H1 (cell line): ENCODE measurements at regions not wholly inside any gene's neighbourhood (a gene's known extent, or its start where the extent isn't known, plus 50 kb on each side); places are given as distances from the start of the nearest gene placed in this dataset.

Source experiments
- CTCF ChIA-PET: fragments of 300-600 bp; sonication (Branson Sonifier 250); formaldehyde crosslinking; loops from one replicate; lab custom pipeline; 2021; ENCODE audit not compliant: partially characterized antibody; lab: Charles Lee
- POLR2A ChIA-PET: fragments of 300-600 bp; sonication (Branson Sonifier 250); formaldehyde crosslinking; loops from one replicate; lab custom pipeline; 2021; ENCODE audit warnings: inconsistent platforms; ENCODE audit not compliant: partially characterized antibody; lab: Charles Lee
- DNase-seq, 2 experiments: peaks; one replicate each; pipeline versions ENCODE4 v3.0.0 to v3.0.0-alpha.2; 2010 to 2022; ENCODE audit warnings: low spot score in 2 of 2, low read depth in 1 of 2, mixed read lengths in 1 of 2
- FAIRE-seq: peaks from 2 replicates; lab custom pipeline; 2011; peaks lifted over from hg19 to GRCh38; lab: Jason Lieb, UNC
- H2AFZ ChIP-seq: 2 replicates; pipeline ENCODE4 v1.8.1; 2012; ENCODE audit warnings: low read length, inconsistent platforms
- H2AK5ac ChIP-seq: 2 replicates; pipeline ENCODE4 v1.6.1; 2013; ENCODE audit warnings: low read depth, low read length
- H2BK120ac ChIP-seq: replicated peaks from 2 replicates; pipeline ENCODE3; 2013; ENCODE audit warnings: low read depth, low read length, inconsistent platforms
- H2BK12ac ChIP-seq: 2 replicates; pipeline ENCODE4 v1.6.1; 2013; ENCODE audit warnings: low read depth, low read length
- H2BK15ac ChIP-seq: 2 replicates; pipeline ENCODE4 v1.6.1; 2013; ENCODE audit warnings: low read length
- H2BK20ac ChIP-seq: 2 replicates; pipeline ENCODE4 v1.6.1; 2013; ENCODE audit warnings: low read length
- H2BK5ac ChIP-seq: 2 replicates; pipeline ENCODE4 v1.6.1; 2013; ENCODE audit warnings: low read depth, low read length
- H3K14ac ChIP-seq: 2 replicates; pipeline ENCODE4 v1.6.1; 2013; ENCODE audit warnings: inconsistent platforms; ENCODE audit not compliant: insufficient read length
- H3K18ac ChIP-seq: 2 replicates; pipeline ENCODE4 v1.6.1; 2013; ENCODE audit warnings: low read length; ENCODE audit errors: extremely low read depth
- H3K23ac ChIP-seq: 2 replicates; pipeline ENCODE4 v1.6.1; 2013; ENCODE audit warnings: inconsistent platforms; ENCODE audit not compliant: insufficient read length
- H3K23me2 ChIP-seq: 2 replicates; pipeline ENCODE4 v1.6.1; 2013; ENCODE audit warnings: low read depth, low read length
- H3K27ac ChIP-seq: 2 replicates; pipeline ENCODE4 v1.6.1; 2011; ENCODE audit warnings: low read depth, low read length, inconsistent platforms
- H3K27me3 ChIP-seq, 4 experiments: replicated peaks in 1 of 4; 1 replicate in 1 of 4; 2 replicates in 3 of 4; pipeline versions ENCODE4 v1.6.1 to v1.8.1; 2011 to 2013; ENCODE audit warnings: low read length in 3 of 4, mild to moderate bottlenecking in 3 of 4, inconsistent platforms in 2 of 4, mixed read lengths in 2 of 4, moderate library complexity in 1 of 4; ENCODE audit not compliant: control insufficient read depth in 3 of 4, insufficient read depth in 3 of 4; ENCODE audit errors: extremely low read depth in 1 of 4
- H3K36me3 ChIP-seq, 4 experiments: 2 replicates each; pipeline versions ENCODE4 v1.6.1 to v1.8.1; 2011 to 2013; ENCODE audit warnings: mild to moderate bottlenecking in 4 of 4, low read length in 3 of 4, moderate library complexity in 2 of 4, control low read depth in 1 of 4, inconsistent platforms in 1 of 4; ENCODE audit not compliant: insufficient read depth in 4 of 4, control insufficient read depth in 2 of 4
- H3K4ac ChIP-seq: replicated peaks from 2 replicates; pipeline ENCODE3; 2013; ENCODE audit warnings: low read length, low read depth, mixed read lengths, inconsistent platforms; ENCODE audit not compliant: insufficient read length
- H3K4me1 ChIP-seq, 4 experiments: replicated peaks in 1 of 4; 1 replicate in 1 of 4; 2 replicates in 3 of 4; pipeline versions ENCODE4 v1.6.1 to v1.8.1; 2011 to 2013; ENCODE audit warnings: low read length in 3 of 4, inconsistent platforms in 2 of 4, mixed read lengths in 1 of 4; ENCODE audit not compliant: insufficient read depth in 4 of 4, control insufficient read depth in 3 of 4
- H3K4me2 ChIP-seq, 2 experiments: 2 replicates each; pipeline versions ENCODE4 v1.6.1 to v1.8.1; 2011 to 2013; ENCODE audit warnings: low read depth in 2 of 2, low read length in 2 of 2, control low read depth in 1 of 2, inconsistent platforms in 1 of 2, mild to moderate bottlenecking in 1 of 2; ENCODE audit not compliant: insufficient read depth in 1 of 2
- H3K4me3 ChIP-seq, 4 experiments: fragments of 200-600, 300-600 bp in 1 of 4; sonication (generic), shearing (Covaris generic), sonication (Bioruptor Twin) in 1 of 4; 2 replicates each; pipeline versions ENCODE4 v1.5.1 to v1.8.1; 2011 to 2016; ENCODE audit warnings: low read length in 4 of 4, low read depth in 3 of 4, control low read depth in 2 of 4, inconsistent platforms in 2 of 4, mild to moderate bottlenecking in 2 of 4, mixed read lengths in 1 of 4, moderate library complexity in 1 of 4; ENCODE audit not compliant: insufficient read depth in 2 of 4; ENCODE audit errors: extremely low read depth in 1 of 4
- H3K56ac ChIP-seq: replicated peaks from 2 replicates; pipeline ENCODE3; 2013; ENCODE audit warnings: low read depth, mild to moderate bottlenecking, mixed read lengths, low read length, inconsistent platforms; ENCODE audit not compliant: insufficient read length
- H3K79me1 ChIP-seq: 2 replicates; pipeline ENCODE4 v1.6.1; 2013; ENCODE audit warnings: low read depth, low read length, control low read depth
- H3K79me2 ChIP-seq, 2 experiments: 2 replicates each; pipeline versions ENCODE4 v1.6.1 to v1.8.1; 2012 to 2013; ENCODE audit warnings: low read length in 2 of 2, mild to moderate bottlenecking in 2 of 2, inconsistent platforms in 1 of 2; ENCODE audit not compliant: insufficient read depth in 2 of 2, control insufficient read depth in 1 of 2
- H3K9ac ChIP-seq, 4 experiments: replicated peaks in 1 of 4; 1 replicate in 1 of 4; 2 replicates in 3 of 4; pipeline versions ENCODE4 v1.6.1 to v1.8.1; 2011 to 2013; ENCODE audit warnings: low read depth in 3 of 4, low read length in 3 of 4, control low read depth in 2 of 4, mild to moderate bottlenecking in 2 of 4, moderate library complexity in 2 of 4, inconsistent platforms in 1 of 4; ENCODE audit errors: extremely low read depth in 1 of 4
- H3K9me3 ChIP-seq, 2 experiments: 2 replicates each; pipeline versions ENCODE4 v1.6.1 to v1.8.1; 2012 to 2013; ENCODE audit warnings: mild to moderate bottlenecking in 2 of 2, moderate library complexity in 2 of 2, control low read depth in 1 of 2, inconsistent platforms in 1 of 2, low read depth in 1 of 2, low read length in 1 of 2, mixed read lengths in 1 of 2; ENCODE audit not compliant: insufficient read depth in 2 of 2
- H4K20me1 ChIP-seq, 2 experiments: replicated peaks in 1 of 2; 2 replicates each; pipeline versions ENCODE3 to v1.8.1; 2011 to 2013; ENCODE audit warnings: inconsistent platforms in 2 of 2, low read length in 2 of 2, mild to moderate bottlenecking in 1 of 2; ENCODE audit not compliant: insufficient read depth in 2 of 2, control insufficient read depth in 1 of 2
- H4K5ac ChIP-seq: 2 replicates; pipeline ENCODE4 v1.6.1; 2013; ENCODE audit warnings: low read length, low read depth, mixed read lengths, inconsistent platforms; ENCODE audit not compliant: insufficient read length
- H4K8ac ChIP-seq: 2 replicates; pipeline ENCODE4 v1.8.0; 2013; ENCODE audit warnings: mild to moderate bottlenecking, moderate library complexity, low read length, inconsistent platforms; ENCODE audit not compliant: insufficient read depth; ENCODE audit errors: extremely low read depth
- H4K91ac ChIP-seq: replicated peaks from 2 replicates; pipeline ENCODE3; 2013; ENCODE audit warnings: low read length, mixed read lengths, inconsistent platforms; ENCODE audit not compliant: insufficient read length
- EGR1 ChIP-seq: IDR thresholded peaks from 2 replicates; pipeline ENCODE4 v1.6.1; 2011; ENCODE audit warnings: low read depth, low read length, borderline replicate concordance
- RAD21 ChIP-seq, 2 experiments: IDR thresholded peaks in 1 of 2; conservative IDR thresholded peaks in 1 of 2; 2 replicates each; pipeline ENCODE4 v1.6.1; 2011; ENCODE audit warnings: low read depth in 2 of 2, low read length in 2 of 2, improper control_type of control experiment in 1 of 2, inconsistent platforms in 1 of 2, mild to moderate bottlenecking in 1 of 2, moderate library complexity in 1 of 2
- WGBS, 2 experiments: shearing (Covaris generic) in 1 of 2; methylation state at CpG; one replicate each; pipeline versions ENCODE4 v1.1.6 to v1.1.7; 2013 to 2015; ENCODE audit warnings: low lambda C conversion rate in 2 of 2, mixed read lengths in 2 of 2, inconsistent platforms in 1 of 2, low coverage in 1 of 2, missing lambda C conversion rate in 1 of 2; ENCODE audit not compliant: insufficient replicate concordance in 2 of 2, insufficient coverage in 1 of 2, insufficient read length in 1 of 2; ENCODE audit errors: extremely low coverage in 1 of 2, missing lambda C conversion rate in 1 of 2; 5-methylcytosine and 5-hydroxymethylcytosine counted together

- no peak overlapping the region for H4K91ac ChIP-seq
- H3K56ac ChIP-seq, result no peak overlapping the region
- no peak overlapping the region for H2AFZ ChIP-seq
- H3K27me3 ChIP-seq, result no peaks in the 10 kb centered on the region
- ChIA-PET CTCF (interaction anchor here (0.6 to 1.7 kb wide), 8 partner anchors 17 to 413 kb away, joined by 3 read pairs; no protein-coding TSS in a partner anchor), POLR2A (no interaction called here)
- WGBS, 2 experiments, result 89% methylated on average over 2 of the region's 2 CpGs; no CpG with 5 or more reads in 1 of the 2 experiments
- TF ChIP-seq EGR1, result no peak
- peak; percentile 27 to 50 for TF ChIP-seq RAD21 (IDR thresholded peaks at IDR 0.05 in 1 of 2, conservative IDR thresholded peaks at IDR 0.05 in 1 of 2; ENCODE audit: low read depth in 2 of 2, low read length in 2 of 2)
- H2BK5ac ChIP-seq, result no peak overlapping the region
- no peak overlapping the region for H3K4ac ChIP-seq
- no peaks in the 10 kb centered on the region for H4K20me1 ChIP-seq
- H3K4me1 ChIP-seq, result no peaks in the 10 kb centered on the region
- no peak overlapping the region for H2BK120ac ChIP-seq
- no peaks in the 10 kb centered on the region for H3K9me3 ChIP-seq
- no peaks in the 10 kb centered on the region for H3K23me2 ChIP-seq
- no peaks in the 10 kb centered on the region for H3K79me1 ChIP-seq
- no peak overlapping the region for H3K14ac ChIP-seq
- H3K4me3 ChIP-seq, result no peak overlapping the region
- H2BK12ac ChIP-seq, result no peak overlapping the region
- H4K8ac ChIP-seq, result no peak overlapping the region
- no peaks in the 10 kb centered on the region for H3K79me2 ChIP-seq
- H3K4me2 ChIP-seq, result no peak overlapping the region
- H3K9ac ChIP-seq, result no peak overlapping the region
- H3K23ac ChIP-seq, result no peak overlapping the region
- no peak overlapping the region for H4K5ac ChIP-seq
- no peak overlapping the region for H2BK20ac ChIP-seq
- DNase-seq (no peak), FAIRE-seq (no peak)
- no peak overlapping the region for H3K27ac ChIP-seq
- H2AK5ac ChIP-seq, result no peak overlapping the region
- no peak overlapping the region for H2BK15ac ChIP-seq
- H3K18ac ChIP-seq, result no peak overlapping the region
- H3K36me3 ChIP-seq, result no peaks in the 10 kb centered on the region
Measured at GRCh38 chr6:112781241-112781640, 434.1 kb downstream of the RFPL4B start.
